GM12878 (cell line): ENCODE measurements at regions not wholly inside any gene's neighbourhood (a gene's known extent, or its start where the extent isn't known, plus 50 kb on each side); places are given as distances from the start of the nearest gene placed in this dataset.

Source experiments
- ATAC-seq: fragments of 200-7000 bp; cut with Tn5 transposase; 3 replicates; pipeline ENCODE4 v1.9.1; 2020; ENCODE audit warnings: mild to moderate bottlenecking, moderate library complexity
- BruUV-seq: library from RNA; stranded (reverse); fragments of 400-500 nt; replicated peaks from 2 replicates; lab custom pipeline; 2021; lab: Mats Ljungman, UMichigan
- CTCF ChIA-PET: fragments of 300-600 bp; sonication (Branson Sonifier 250); formaldehyde crosslinking; extraction: SDS; loops from one replicate; lab custom pipeline; 2021; ENCODE audit warnings: inconsistent platforms; lab: Yijun Ruan, JAX
- POLR2A ChIA-PET: fragments of 350-600 bp; formaldehyde crosslinking; extraction: SDS; loops from one replicate; lab custom pipeline; 2021; ENCODE audit warnings: inconsistent platforms; lab: Charles Lee
- RAD21 ChIA-PET: fragments of 300-600 bp; sonication (Branson Sonifier 250); formaldehyde crosslinking; loops from one replicate; lab custom pipeline; 2023; ENCODE audit warnings: antibody characterized with exemption; ENCODE audit not compliant: unreplicated experiment; lab: Charles Lee
- SMC1A ChIA-PET: fragments of 300-600 bp; sonication (Branson Sonifier 250); formaldehyde crosslinking; loops from one replicate; lab custom pipeline; 2023; ENCODE audit not compliant: unreplicated experiment, uncharacterized antibody; lab: Charles Lee
- DNase-seq: peaks from one replicate; pipeline ENCODE4 v3.0.0-alpha.2; 2011; ENCODE audit warnings: low read depth, low spot score
- FAIRE-seq: peaks from 3 replicates; lab custom pipeline; 2011; peaks lifted over from hg19 to GRCh38; lab: Jason Lieb, UNC
- H2AFZ ChIP-seq: 2 replicates; pipeline ENCODE4 v1.6.0; 2011; ENCODE audit warnings: low read depth, low read length, control low read depth; ENCODE audit not compliant: control insufficient read depth
- H3K27ac ChIP-seq: 2 replicates; pipeline ENCODE4 v1.5.1; 2011; ENCODE audit warnings: control low read depth; ENCODE audit not compliant: control insufficient read depth, insufficient read depth
- H3K27me3 ChIP-seq, 2 experiments: replicated peaks in 1 of 2; 2 replicates each; pipeline versions ENCODE4 v1.6.0 to v1.6.1; 2011; ENCODE audit warnings: low read length in 1 of 2; ENCODE audit not compliant: control insufficient read depth in 2 of 2, insufficient read depth in 2 of 2
- H3K36me3 ChIP-seq, 2 experiments: 2 replicates each; pipeline ENCODE4 v1.5.1; 2011; ENCODE audit warnings: low read length in 1 of 2; ENCODE audit not compliant: control insufficient read depth in 2 of 2, insufficient read depth in 2 of 2
- H3K4me1 ChIP-seq: 2 replicates; pipeline ENCODE4 v1.6.1; 2011; ENCODE audit warnings: mild to moderate bottlenecking, low read length, moderate library complexity, mixed read lengths; ENCODE audit not compliant: control insufficient read depth, insufficient read depth
- H3K4me2 ChIP-seq: 2 replicates; pipeline ENCODE4 v1.6.0; 2011; ENCODE audit warnings: control low read depth; ENCODE audit not compliant: control insufficient read depth, insufficient read depth
- H3K4me3 ChIP-seq: fragments of 200-600 bp; sonication (generic); 2 replicates; pipeline ENCODE4 v1.5.1; 2016
- H3K79me2 ChIP-seq: 2 replicates; pipeline ENCODE4 v1.6.0; 2011; ENCODE audit warnings: low read length; ENCODE audit not compliant: control insufficient read depth, insufficient read depth
- H3K9ac ChIP-seq: 2 replicates; pipeline ENCODE4 v1.8.0; 2011; ENCODE audit warnings: low read length, control low read depth, mixed read lengths; ENCODE audit not compliant: control insufficient read depth, insufficient read depth
- H3K9me3 ChIP-seq: replicated peaks from 3 replicates; pipeline ENCODE4 v1.5.1; 2011; ENCODE audit warnings: mild to moderate bottlenecking, low read length; ENCODE audit not compliant: control insufficient read depth, insufficient read depth
- H4K20me1 ChIP-seq: 2 replicates; pipeline ENCODE4 v1.6.0; 2011; ENCODE audit not compliant: control insufficient read depth, insufficient read depth
- BMI1 ChIP-seq: fragments of 450-650 bp; IDR thresholded peaks from 2 replicates; pipeline ENCODE4 v1.6.1; 2016; ENCODE audit warnings: mild to moderate bottlenecking, moderate library complexity, borderline replicate concordance
- ETV6 ChIP-seq, 2 experiments: fragments of 450-650 bp in 1 of 2; IDR thresholded peaks in 1 of 2; conservative IDR thresholded peaks in 1 of 2; 2 replicates each; pipeline ENCODE4 v1.6.1; 2014; ENCODE audit warnings: antibody characterized with exemption in 1 of 2, borderline replicate concordance in 1 of 2, low read depth in 1 of 2, mild to moderate bottlenecking in 1 of 2, moderate library complexity in 1 of 2
- IRF3 ChIP-seq: fragments of 450-650 bp; IDR thresholded peaks from 2 replicates; pipeline ENCODE4 v1.6.1; 2014; ENCODE audit warnings: mild to moderate bottlenecking
- IRF4 ChIP-seq: IDR thresholded peaks from 2 replicates; pipeline ENCODE4 v1.6.1; 2011; ENCODE audit warnings: low read depth, low read length
- IRF5 ChIP-seq: fragments of 450-650 bp; IDR thresholded peaks from 2 replicates; pipeline ENCODE4 v1.6.1; 2017; ENCODE audit warnings: borderline replicate concordance
- MTA3 ChIP-seq: IDR thresholded peaks from 2 replicates; pipeline ENCODE4 v1.6.1; 2012; ENCODE audit warnings: low read length, inconsistent platforms, borderline replicate concordance
- MYB ChIP-seq: fragments of 150-350 bp; IDR thresholded peaks from 2 replicates; pipeline ENCODE4 v1.6.1; 2014; ENCODE audit warnings: mild to moderate bottlenecking, low read depth, low read length, borderline replicate concordance
- NR2F1 ChIP-seq: fragments of 450-650 bp; conservative IDR thresholded peaks from 2 replicates; pipeline ENCODE4 v1.6.1; 2017; ENCODE audit warnings: mild to moderate bottlenecking
- NRF1 ChIP-seq: conservative IDR thresholded peaks from 2 replicates; pipeline ENCODE4 v1.6.1; 2011; ENCODE audit warnings: mild to moderate bottlenecking, low read depth, low read length, improper control_type of control experiment
- POLR2AphosphoS2 ChIP-seq: IDR thresholded peaks from 2 replicates; pipeline ENCODE4 v1.6.1; 2011; ENCODE audit warnings: low read depth, mild to moderate bottlenecking, low read length, improper control_type of control experiment, moderate library complexity
- POLR2AphosphoS5 ChIP-seq: IDR thresholded peaks from 2 replicates; pipeline ENCODE4 v1.6.1; 2011; ENCODE audit warnings: mild to moderate bottlenecking, low read length, inconsistent platforms
- RELA ChIP-seq: fragments of 450-650 bp; IDR thresholded peaks from 2 replicates; pipeline ENCODE4 v1.8.0; 2014; ENCODE audit warnings: borderline replicate concordance; ENCODE audit not compliant: partially characterized antibody
- SMARCA5 ChIP-seq: fragments of 450-650 bp; IDR thresholded peaks from 2 replicates; pipeline ENCODE4 v1.6.1; 2017; ENCODE audit warnings: mild to moderate bottlenecking
- ZBED1 ChIP-seq: IDR thresholded peaks from 2 replicates; pipeline ENCODE4 v1.6.1; 2016; ENCODE audit warnings: borderline replicate concordance
- ZNF274 ChIP-seq: IDR thresholded peaks from one replicate; pipeline ENCODE4 v1.8.0; 2011; ENCODE audit not compliant: insufficient read length, insufficient read depth
- WGBS: methylation state at CpG from one replicate; pipeline ENCODE4 v1.1.6; 2016; ENCODE audit warnings: low lambda C conversion rate; ENCODE audit not compliant: insufficient replicate concordance, insufficient coverage; ENCODE audit errors: missing lambda C conversion rate; 5-methylcytosine and 5-hydroxymethylcytosine counted together
- in situ Hi-C: fragments of 300-500 bp; cut with MboI; formaldehyde crosslinking; loops from 9 replicates; pipeline ENCODE4 v1.14.3; 2018; ENCODE audit warnings: mixed read lengths
- intact Hi-C: fragments of 100-400 bp; cut with micrococcal nuclease; formaldehyde crosslinking; loops from one replicate; pipeline ENCODE4 v1.14.2; 2022; ENCODE audit not compliant: unreplicated experiment
- TF ChIP-seq, protein P1 (sequence below): IDR thresholded peaks from 2 replicates; pipeline ENCODE4 v1.6.1; 2011; ENCODE audit warnings: borderline replicate concordance, low read depth, mild to moderate bottlenecking, moderate library complexity, low read length; ENCODE audit not compliant: insufficient read depth, poor library complexity, severe bottlenecking
- TF ChIP-seq, protein P2 (sequence below): fragments of 150-350 bp; IDR thresholded peaks from 2 replicates; pipeline ENCODE4 v1.6.1; 2016; ENCODE audit warnings: low read depth, low read length
- TF ChIP-seq, protein P3 (sequence below): IDR thresholded peaks from 2 replicates; pipeline ENCODE4 v1.6.1; 2011; ENCODE audit warnings: low read depth, mild to moderate bottlenecking, low read length, moderate library complexity, borderline replicate concordance; ENCODE audit errors: extremely low read depth

DNA sequence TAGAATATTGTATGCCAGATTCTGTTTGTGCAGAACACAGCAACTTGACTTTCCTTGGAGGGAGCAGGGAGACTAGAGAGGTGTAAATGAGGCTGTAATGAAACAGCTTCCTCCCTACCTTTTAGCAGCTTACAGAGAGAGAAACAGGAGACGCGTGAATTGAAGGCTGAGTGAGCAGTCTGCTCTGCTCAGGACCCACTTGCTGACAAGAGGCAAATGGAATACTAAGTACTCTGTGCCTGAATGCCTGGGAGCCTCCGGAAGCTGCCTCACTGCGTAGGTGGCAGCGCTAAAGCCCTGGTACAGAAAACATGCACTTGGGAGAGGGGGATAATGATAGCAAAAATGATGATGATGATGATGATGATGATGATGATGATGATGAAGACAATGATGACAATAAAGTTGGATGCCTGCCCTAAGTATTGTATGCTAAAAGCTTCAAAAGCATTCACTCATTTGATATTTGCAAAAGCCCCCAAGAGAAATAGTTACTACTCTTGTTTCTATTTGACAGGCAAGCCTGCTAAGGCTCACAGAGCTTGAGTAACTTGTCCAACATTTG, 548.9 kb downstream of the NTRK3 start:
- FAIRE-seq (no peak), ATAC-seq (no peak), DNase-seq (no peak)
- Histone ChIP-seq H3K9ac (no peak overlapping the region), H3K4me3 (no peak overlapping the region), H3K9me3 (no peaks in the 10 kb centered on the region; the same call in 2 of the 3 replicates), H3K4me2 (no peak overlapping the region), H3K27ac (no peak overlapping the region), H4K20me1 (no peaks in the 10 kb centered on the region), H3K4me1 (no peaks in the 10 kb centered on the region), H3K36me3 (no peaks in the 10 kb centered on the region), H3K79me2 (no peaks in the 10 kb centered on the region), H3K27me3 (0 out of 4 replicates have a peak, but pooled peaks cover 0 to 2% of the 10 kb centered on the region in 2 experiments), H2AFZ (no peak overlapping the region)
- BruUV-seq: no TSS peak
- in situ Hi-C loops (no loop called here), intact Hi-C loops (no loop called here)
- POLR2A ChIA-PET: no interaction called here
- 58% methylated on average over 5 of the region's 5 CpGs for WGBS
- SMC1A ChIA-PET: no interaction called here
- CTCF ChIA-PET: no interaction called here
- RAD21 ChIA-PET: no interaction called here
- TF ChIP-seq POLR2AphosphoS2 (no peak), ETV6 (conservative IDR thresholded peaks at IDR 0.05 in 1 of 2, IDR thresholded peaks at IDR 0.05 in 1 of 2; ENCODE audit: borderline replicate concordance in 1 of 2, low read depth in 1 of 2) (no peak), MTA3 (no peak), ZBED1 (no peak), IRF4 (no peak), IRF3 (no peak), NRF1 (no peak), SMARCA5 (no peak), BMI1 (no peak), NR2F1 (no peak), MYB (no peak), POLR2AphosphoS5 (no peak), ZNF274 (no peak), RELA (no peak), IRF5 (no peak)
- TF ChIP-seq, protein P1, sequence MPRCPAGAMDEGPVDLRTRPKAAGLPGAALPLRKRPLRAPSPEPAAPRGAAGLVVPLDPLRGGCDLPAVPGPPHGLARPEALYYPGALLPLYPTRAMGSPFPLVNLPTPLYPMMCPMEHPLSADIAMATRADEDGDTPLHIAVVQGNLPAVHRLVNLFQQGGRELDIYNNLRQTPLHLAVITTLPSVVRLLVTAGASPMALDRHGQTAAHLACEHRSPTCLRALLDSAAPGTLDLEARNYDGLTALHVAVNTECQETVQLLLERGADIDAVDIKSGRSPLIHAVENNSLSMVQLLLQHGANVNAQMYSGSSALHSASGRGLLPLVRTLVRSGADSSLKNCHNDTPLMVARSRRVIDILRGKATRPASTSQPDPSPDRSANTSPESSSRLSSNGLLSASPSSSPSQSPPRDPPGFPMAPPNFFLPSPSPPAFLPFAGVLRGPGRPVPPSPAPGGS: no peak
- TF ChIP-seq, protein P2, sequence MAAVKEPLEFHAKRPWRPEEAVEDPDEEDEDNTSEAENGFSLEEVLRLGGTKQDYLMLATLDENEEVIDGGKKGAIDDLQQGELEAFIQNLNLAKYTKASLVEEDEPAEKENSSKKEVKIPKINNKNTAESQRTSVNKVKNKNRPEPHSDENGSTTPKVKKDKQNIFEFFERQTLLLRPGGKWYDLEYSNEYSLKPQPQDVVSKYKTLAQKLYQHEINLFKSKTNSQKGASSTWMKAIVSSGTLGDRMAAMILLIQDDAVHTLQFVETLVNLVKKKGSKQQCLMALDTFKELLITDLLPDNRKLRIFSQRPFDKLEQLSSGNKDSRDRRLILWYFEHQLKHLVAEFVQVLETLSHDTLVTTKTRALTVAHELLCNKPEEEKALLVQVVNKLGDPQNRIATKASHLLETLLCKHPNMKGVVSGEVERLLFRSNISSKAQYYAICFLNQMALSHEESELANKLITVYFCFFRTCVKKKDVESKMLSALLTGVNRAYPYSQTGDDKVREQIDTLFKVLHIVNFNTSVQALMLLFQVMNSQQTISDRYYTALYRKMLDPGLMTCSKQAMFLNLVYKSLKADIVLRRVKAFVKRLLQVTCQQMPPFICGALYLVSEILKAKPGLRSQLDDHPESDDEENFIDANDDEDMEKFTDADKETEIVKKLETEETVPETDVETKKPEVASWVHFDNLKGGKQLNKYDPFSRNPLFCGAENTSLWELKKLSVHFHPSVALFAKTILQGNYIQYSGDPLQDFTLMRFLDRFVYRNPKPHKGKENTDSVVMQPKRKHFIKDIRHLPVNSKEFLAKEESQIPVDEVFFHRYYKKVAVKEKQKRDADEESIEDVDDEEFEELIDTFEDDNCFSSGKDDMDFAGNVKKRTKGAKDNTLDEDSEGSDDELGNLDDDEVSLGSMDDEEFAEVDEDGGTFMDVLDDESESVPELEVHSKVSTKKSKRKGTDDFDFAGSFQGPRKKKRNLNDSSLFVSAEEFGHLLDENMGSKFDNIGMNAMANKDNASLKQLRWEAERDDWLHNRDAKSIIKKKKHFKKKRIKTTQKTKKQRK: no peak
- TF ChIP-seq, protein P3, sequence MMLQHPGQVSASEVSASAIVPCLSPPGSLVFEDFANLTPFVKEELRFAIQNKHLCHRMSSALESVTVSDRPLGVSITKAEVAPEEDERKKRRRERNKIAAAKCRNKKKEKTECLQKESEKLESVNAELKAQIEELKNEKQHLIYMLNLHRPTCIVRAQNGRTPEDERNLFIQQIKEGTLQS: no peak
